ENCODE measurements at regions not wholly inside any gene's neighbourhood (a gene's known extent, or its start where the extent isn't known, plus 50 kb on each side); places are given as distances from the start of the nearest gene placed in this dataset.

DNA sequence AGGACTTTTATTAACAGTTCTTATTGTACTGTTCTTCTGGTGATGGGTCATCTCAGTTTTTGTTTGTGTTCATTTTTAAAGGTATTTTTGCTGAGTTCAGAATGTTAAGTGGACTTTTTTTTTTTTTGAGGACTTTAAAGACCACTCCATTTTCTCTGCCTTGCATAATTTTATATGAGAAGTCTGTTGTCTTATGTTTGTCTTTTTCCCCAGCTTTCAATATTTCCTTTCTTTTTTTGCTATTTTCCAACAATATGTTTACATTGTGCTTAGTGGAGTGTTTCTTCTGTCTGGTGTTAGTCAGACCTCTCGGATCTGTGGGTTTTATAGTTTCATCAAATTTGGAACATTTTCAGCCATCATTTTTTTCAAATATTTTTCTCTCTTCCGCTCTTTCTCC lies 290.0 kb upstream of the TNRC6C start:
- TF ChIP-seq POLR2A (IDR thresholded peaks at IDR 0.05) = no peak
- TF ChIP-seq, protein P1, sequence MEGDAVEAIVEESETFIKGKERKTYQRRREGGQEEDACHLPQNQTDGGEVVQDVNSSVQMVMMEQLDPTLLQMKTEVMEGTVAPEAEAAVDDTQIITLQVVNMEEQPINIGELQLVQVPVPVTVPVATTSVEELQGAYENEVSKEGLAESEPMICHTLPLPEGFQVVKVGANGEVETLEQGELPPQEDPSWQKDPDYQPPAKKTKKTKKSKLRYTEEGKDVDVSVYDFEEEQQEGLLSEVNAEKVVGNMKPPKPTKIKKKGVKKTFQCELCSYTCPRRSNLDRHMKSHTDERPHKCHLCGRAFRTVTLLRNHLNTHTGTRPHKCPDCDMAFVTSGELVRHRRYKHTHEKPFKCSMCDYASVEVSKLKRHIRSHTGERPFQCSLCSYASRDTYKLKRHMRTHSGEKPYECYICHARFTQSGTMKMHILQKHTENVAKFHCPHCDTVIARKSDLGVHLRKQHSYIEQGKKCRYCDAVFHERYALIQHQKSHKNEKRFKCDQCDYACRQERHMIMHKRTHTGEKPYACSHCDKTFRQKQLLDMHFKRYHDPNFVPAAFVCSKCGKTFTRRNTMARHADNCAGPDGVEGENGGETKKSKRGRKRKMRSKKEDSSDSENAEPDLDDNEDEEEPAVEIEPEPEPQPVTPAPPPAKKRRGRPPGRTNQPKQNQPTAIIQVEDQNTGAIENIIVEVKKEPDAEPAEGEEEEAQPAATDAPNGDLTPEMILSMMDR (IDR thresholded peaks at IDR 0.05) = no peak
- TF ChIP-seq POLR2AphosphoS5 (IDR thresholded peaks at IDR 0.05) = no peak

All from stomach (tissue), 4 donors.